ENCODE measurements at regions not wholly inside any gene's neighbourhood (a gene's known extent, or its start where the extent isn't known, plus 50 kb on each side); places are given as distances from the start of the nearest gene placed in this dataset.

GRCh38 chr9:106218854-106219253 is 524.5 kb downstream of the TMEM38B start:
- no peak for TF ChIP-seq EZH2phosphoT487 (IDR thresholded peaks at IDR 0.05; ENCODE audit: borderline replicate concordance, low read length)
- no peak for TF ChIP-seq CTCF (conservative IDR thresholded peaks at IDR 0.05; ENCODE audit: low read depth, low read length)
- TF ChIP-seq EZH2 (IDR thresholded peaks at IDR 0.05; ENCODE audit: low read length, unreplicated experiment): no peak
